ENCODE measurements at regions not wholly inside any gene's neighbourhood (a gene's known extent, or its start where the extent isn't known, plus 50 kb on each side); places are given as distances from the start of the nearest gene placed in this dataset.

GRCh38 chr4:111228396-111228795, 605.5 kb upstream of the PITX2 start:
- no peak overlapping the region for H3K27ac ChIP-seq
- H3K4me3 ChIP-seq = no peak overlapping the region
- H3K36me3 ChIP-seq (ENCODE audit: insufficient read depth, low read length) = no peaks in the 10 kb centered on the region
- no peaks in the 10 kb centered on the region for H3K9me3 ChIP-seq (ENCODE audit: low read depth, low read length)
- TF ChIP-seq EZH2 (IDR thresholded peaks at IDR 0.05) (no peak), POLR2AphosphoS5 (IDR thresholded peaks at IDR 0.05; ENCODE audit: borderline replicate concordance, low read depth, low read length) (no peak)
- no peak overlapping the region for H3K9ac ChIP-seq (ENCODE audit: insufficient read length)
- DNase-seq (ENCODE audit: low read depth, low spot score) = no peak

GRCh38 chr4:111228874-111229273, 606.0 kb upstream of the PITX2 start:
- TF ChIP-seq POLR2AphosphoS5 (IDR thresholded peaks at IDR 0.05; ENCODE audit: borderline replicate concordance, low read depth, low read length) (no peak), EZH2 (IDR thresholded peaks at IDR 0.05) (no peak), FOXP2 (optimal IDR thresholded peaks at IDR 0.05; ENCODE audit: control extremely low read depth, extremely low read length, insufficient read depth) (no peak)
- H3K9ac ChIP-seq (ENCODE audit: insufficient read length) = no peak overlapping the region
- H3K36me3 ChIP-seq (ENCODE audit: insufficient read depth, low read length) = no peaks in the 10 kb centered on the region
- DNase-seq (ENCODE audit: low read depth, low spot score) = no peak
- no peak overlapping the region for H3K27ac ChIP-seq
- H3K4me3 ChIP-seq = no peak overlapping the region
- H3K9me3 ChIP-seq (ENCODE audit: low read depth, low read length) = no peaks in the 10 kb centered on the region

DNA sequence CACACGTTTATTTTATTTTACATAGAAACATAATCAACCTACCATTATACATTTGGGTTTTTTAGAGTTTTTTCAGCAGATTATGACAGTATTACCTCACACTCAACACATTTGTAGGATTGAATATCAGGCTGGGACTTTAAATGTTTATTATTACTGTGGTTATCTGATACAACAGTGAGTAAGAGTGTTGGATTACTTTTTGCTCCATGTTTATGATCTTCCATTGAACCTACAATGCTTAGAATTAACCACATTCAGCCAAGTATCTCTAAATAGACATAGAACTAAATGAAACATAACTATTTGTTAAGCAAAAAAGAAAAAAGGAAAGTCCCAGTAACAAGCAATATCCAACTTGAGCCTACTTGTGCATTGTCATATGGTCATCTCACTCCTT, 607.4 kb upstream of the PITX2 start:
- Histone ChIP-seq H3K36me3 (ENCODE audit: insufficient read depth, low read length) (no peaks in the 10 kb centered on the region), H3K9ac (ENCODE audit: insufficient read length) (no peak overlapping the region), H3K27ac (no peak overlapping the region), H3K9me3 (ENCODE audit: low read depth, low read length) (no peaks in the 10 kb centered on the region), H3K4me3 (no peak overlapping the region)
- no peak for DNase-seq (ENCODE audit: low read depth, low spot score)
- TF ChIP-seq FOXP2 (optimal IDR thresholded peaks at IDR 0.05; ENCODE audit: control extremely low read depth, extremely low read length, insufficient read depth) (no peak), POLR2AphosphoS5 (IDR thresholded peaks at IDR 0.05; ENCODE audit: borderline replicate concordance, low read depth, low read length) (no peak), EZH2 (IDR thresholded peaks at IDR 0.05) (no peak)

DNA sequence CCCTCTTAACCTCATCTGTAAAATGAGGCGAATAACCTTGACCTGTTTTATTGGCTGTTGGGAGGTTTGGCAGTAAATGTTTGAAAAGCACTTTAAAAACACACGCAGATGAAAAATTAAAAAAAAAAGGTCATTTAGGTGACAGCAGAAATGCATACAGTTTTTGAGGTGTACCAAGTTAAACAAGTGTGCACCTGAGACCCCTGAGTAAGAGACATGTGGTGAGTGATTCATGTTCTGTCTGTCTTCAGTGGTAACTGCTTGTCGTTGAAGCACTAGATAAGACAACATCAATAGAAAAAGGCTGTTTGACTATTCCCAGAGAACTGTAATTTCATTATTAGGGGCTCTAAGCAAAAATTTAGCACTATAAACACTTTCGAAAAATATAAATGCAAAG, 608.4 kb upstream of the PITX2 start:
- TF ChIP-seq EZH2 (IDR thresholded peaks at IDR 0.05) (no peak), FOXP2 (optimal IDR thresholded peaks at IDR 0.05; ENCODE audit: control extremely low read depth, extremely low read length, insufficient read depth) (no peak), POLR2AphosphoS5 (IDR thresholded peaks at IDR 0.05; ENCODE audit: borderline replicate concordance, low read depth, low read length) (no peak)
- Histone ChIP-seq H3K27ac (no peak overlapping the region), H3K9me3 (ENCODE audit: low read depth, low read length) (no peaks in the 10 kb centered on the region), H3K9ac (ENCODE audit: insufficient read length) (no peak overlapping the region), H3K4me3 (no peak overlapping the region), H3K36me3 (ENCODE audit: insufficient read depth, low read length) (no peaks in the 10 kb centered on the region)
- DNase-seq (ENCODE audit: low read depth, low spot score) = no peak

GRCh38 chr4:111234939-111235338, 612.1 kb upstream of the PITX2 start:
- DNase-seq (ENCODE audit: low read depth, low spot score) = no peak
- H3K9ac ChIP-seq (ENCODE audit: insufficient read length) = no peak overlapping the region
- no peaks in the 10 kb centered on the region for H3K9me3 ChIP-seq (ENCODE audit: low read depth, low read length)
- peak overlapping the region; percentile 64 for H3K4me3 ChIP-seq
- no peaks in the 10 kb centered on the region for H3K36me3 ChIP-seq (ENCODE audit: insufficient read depth, low read length)
- no peak for TF ChIP-seq EZH2 (IDR thresholded peaks at IDR 0.05)
- no peak for TF ChIP-seq FOXP2 (optimal IDR thresholded peaks at IDR 0.05; ENCODE audit: control extremely low read depth, extremely low read length, insufficient read depth)
- no peak for TF ChIP-seq POLR2AphosphoS5 (IDR thresholded peaks at IDR 0.05; ENCODE audit: borderline replicate concordance, low read depth, low read length)
- H3K27ac ChIP-seq = peak overlapping the region; percentile 51

DNA sequence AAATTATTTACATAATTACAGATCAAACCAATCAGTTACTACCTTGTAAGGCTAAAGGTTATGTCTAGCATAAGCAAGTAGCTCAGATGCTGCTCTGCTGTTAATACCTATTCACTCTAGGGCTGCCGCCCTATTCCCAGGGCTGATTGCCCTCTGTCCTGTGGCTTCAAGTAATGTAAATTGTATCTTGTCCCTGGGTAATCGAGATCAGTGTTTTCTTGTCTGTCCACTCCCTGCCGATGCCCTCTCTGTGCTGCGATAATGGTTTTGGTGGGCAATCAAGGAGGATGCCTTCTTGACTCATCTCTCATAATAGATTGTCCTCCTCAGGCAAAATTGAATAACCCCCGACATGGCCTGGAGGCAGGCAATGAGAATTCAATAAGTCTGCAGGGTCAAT, 641.0 kb upstream of the PITX2 start:
- Histone ChIP-seq H3K36me3 (ENCODE audit: insufficient read depth, low read length) (no peaks in the 10 kb centered on the region), H3K9me3 (ENCODE audit: low read depth, low read length) (no peaks in the 10 kb centered on the region), H3K27ac (no peak overlapping the region), H3K9ac (ENCODE audit: insufficient read length) (no peak overlapping the region), H3K4me3 (no peak overlapping the region)
- no peak for TF ChIP-seq POLR2AphosphoS5 (IDR thresholded peaks at IDR 0.05; ENCODE audit: borderline replicate concordance, low read depth, low read length)
- DNase-seq (ENCODE audit: low read depth, low spot score) = no peak

GRCh38 chr4:111266937-111267336, 644.1 kb upstream of the PITX2 start:
- no peak for TF ChIP-seq FOXP2 (optimal IDR thresholded peaks at IDR 0.05; ENCODE audit: control extremely low read depth, extremely low read length, insufficient read depth)
- TF ChIP-seq POLR2AphosphoS5 (IDR thresholded peaks at IDR 0.05; ENCODE audit: borderline replicate concordance, low read depth, low read length) = no peak
- no peak for TF ChIP-seq EZH2 (IDR thresholded peaks at IDR 0.05)
- no peak for DNase-seq (ENCODE audit: low read depth, low spot score)
- no peaks in the 10 kb centered on the region for H3K36me3 ChIP-seq (ENCODE audit: insufficient read depth, low read length)
- H3K27ac ChIP-seq = no peak overlapping the region
- no peaks in the 10 kb centered on the region for H3K9me3 ChIP-seq (ENCODE audit: low read depth, low read length)
- no peak overlapping the region for H3K9ac ChIP-seq (ENCODE audit: insufficient read length)
- H3K4me3 ChIP-seq = no peak overlapping the region

DNA sequence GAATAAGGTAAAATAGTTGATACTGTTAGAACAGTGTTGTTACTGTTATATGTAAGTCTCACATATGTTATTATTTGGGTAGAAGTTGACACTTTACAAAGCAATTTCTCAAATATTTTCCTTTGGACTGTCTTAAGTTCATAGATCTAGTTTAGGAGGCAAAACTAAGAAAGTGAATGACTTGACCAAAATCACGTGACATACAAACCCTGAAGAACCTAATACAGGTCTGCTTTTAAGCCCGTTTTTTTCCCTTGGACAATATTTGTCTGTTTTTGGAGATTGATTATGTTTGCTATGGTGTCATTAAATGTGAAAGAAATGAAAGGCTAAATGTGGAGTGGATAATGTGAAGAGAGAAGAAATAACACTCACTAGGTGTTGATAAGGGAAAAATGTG, 644.9 kb upstream of the PITX2 start:
- no peaks in the 10 kb centered on the region for H3K9me3 ChIP-seq (ENCODE audit: low read depth, low read length)
- H3K36me3 ChIP-seq (ENCODE audit: insufficient read depth, low read length) = no peaks in the 10 kb centered on the region
- DNase-seq (ENCODE audit: low read depth, low spot score) = no peak
- no peak overlapping the region for H3K27ac ChIP-seq
- TF ChIP-seq EZH2 (IDR thresholded peaks at IDR 0.05) = no peak
- no peak for TF ChIP-seq FOXP2 (optimal IDR thresholded peaks at IDR 0.05; ENCODE audit: control extremely low read depth, extremely low read length, insufficient read depth)
- no peak for TF ChIP-seq POLR2AphosphoS5 (IDR thresholded peaks at IDR 0.05; ENCODE audit: borderline replicate concordance, low read depth, low read length)
- H3K4me3 ChIP-seq = no peak overlapping the region
- H3K9ac ChIP-seq (ENCODE audit: insufficient read length) = no peak overlapping the region

- no peak overlapping the region for H3K4me3 ChIP-seq
- H3K9ac ChIP-seq (ENCODE audit: insufficient read length) = no peak overlapping the region
- TF ChIP-seq EZH2 (IDR thresholded peaks at IDR 0.05) = no peak
- TF ChIP-seq FOXP2 (optimal IDR thresholded peaks at IDR 0.05; ENCODE audit: control extremely low read depth, extremely low read length, insufficient read depth) = no peak
- no peak for TF ChIP-seq POLR2AphosphoS5 (IDR thresholded peaks at IDR 0.05; ENCODE audit: borderline replicate concordance, low read depth, low read length)
- H3K9me3 ChIP-seq (ENCODE audit: low read depth, low read length) = no peaks in the 10 kb centered on the region
- H3K36me3 ChIP-seq (ENCODE audit: insufficient read depth, low read length) = no peaks in the 10 kb centered on the region
- DNase-seq (ENCODE audit: low read depth, low spot score) = no peak
- H3K27ac ChIP-seq = no peak overlapping the region
Observed at GRCh38 chr4:111268769-111269414, 646.0 kb upstream of the PITX2 start.

All from SK-N-MC (cell line).